ENCODE measurements at regions not wholly inside any gene's neighbourhood (a gene's known extent, or its start where the extent isn't known, plus 50 kb on each side); places are given as distances from the start of the nearest gene placed in this dataset.

- Histone ChIP-seq H3K36me3 (no peaks in the 10 kb centered on the region), H3K4me3 (no peak overlapping the region), H3K9me3 (no peaks in the 10 kb centered on the region), H3K27ac (no peak overlapping the region), H3K27me3 (no peaks in the 10 kb centered on the region), H3K4me1 (no peaks in the 10 kb centered on the region)
- DNase-seq: no peak
- TF ChIP-seq POLR2AphosphoS5 (IDR thresholded peaks at IDR 0.05) (no peak), POLR2A (IDR thresholded peaks at IDR 0.05) (no peak), EP300 (IDR thresholded peaks at IDR 0.05) (no peak), CTCF (IDR thresholded peaks at IDR 0.05) (no peak)
- WGBS, 2 donors: 83 to 97% methylated on average over 1 of the region's 1 CpG
- intact Hi-C loops (cut with DNase I): no loop called here
Observed at GRCh38 chr13:54361460-54361859, 1332.8 kb downstream of the OLFM4 start.

DNA sequence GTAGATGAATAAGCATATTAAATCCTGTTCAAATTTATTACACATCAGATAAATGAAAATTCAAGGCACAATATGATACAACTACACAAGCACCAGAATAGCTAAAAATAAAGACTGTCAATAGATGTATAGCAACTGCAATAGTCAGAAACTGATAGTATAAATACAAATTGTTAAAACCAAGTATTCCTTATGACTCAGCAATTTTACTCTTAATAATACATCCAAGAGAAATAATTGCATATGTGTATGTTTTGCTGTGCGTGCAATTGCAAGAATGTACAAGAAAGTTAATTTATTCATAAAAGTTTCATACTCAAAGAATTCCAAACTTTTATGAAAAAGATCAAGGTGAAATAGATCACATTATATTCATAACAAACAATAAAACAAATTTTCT, 1338.1 kb downstream of the OLFM4 start:
- intact Hi-C loops (cut with DNase I): no loop called here
- H3K36me3 ChIP-seq: no peaks in the 10 kb centered on the region
- H3K27ac ChIP-seq: no peak overlapping the region
- TF ChIP-seq POLR2A (IDR thresholded peaks at IDR 0.05): no peak
- no peak for TF ChIP-seq POLR2AphosphoS5 (IDR thresholded peaks at IDR 0.05)
- no peak for TF ChIP-seq CTCF (IDR thresholded peaks at IDR 0.05)
- no peak overlapping the region for H3K4me3 ChIP-seq
- H3K4me1 ChIP-seq: no peaks in the 10 kb centered on the region
- WGBS, 2 donors: 41 to 89% methylated on average over 1 of the region's 1 CpG
- H3K27me3 ChIP-seq: no peaks in the 10 kb centered on the region
- H3K9me3 ChIP-seq: peaks cover 0 to 2% (median 0%) of the 10 kb centered on the region in 4 donors
- DNase-seq: no peak

DNA sequence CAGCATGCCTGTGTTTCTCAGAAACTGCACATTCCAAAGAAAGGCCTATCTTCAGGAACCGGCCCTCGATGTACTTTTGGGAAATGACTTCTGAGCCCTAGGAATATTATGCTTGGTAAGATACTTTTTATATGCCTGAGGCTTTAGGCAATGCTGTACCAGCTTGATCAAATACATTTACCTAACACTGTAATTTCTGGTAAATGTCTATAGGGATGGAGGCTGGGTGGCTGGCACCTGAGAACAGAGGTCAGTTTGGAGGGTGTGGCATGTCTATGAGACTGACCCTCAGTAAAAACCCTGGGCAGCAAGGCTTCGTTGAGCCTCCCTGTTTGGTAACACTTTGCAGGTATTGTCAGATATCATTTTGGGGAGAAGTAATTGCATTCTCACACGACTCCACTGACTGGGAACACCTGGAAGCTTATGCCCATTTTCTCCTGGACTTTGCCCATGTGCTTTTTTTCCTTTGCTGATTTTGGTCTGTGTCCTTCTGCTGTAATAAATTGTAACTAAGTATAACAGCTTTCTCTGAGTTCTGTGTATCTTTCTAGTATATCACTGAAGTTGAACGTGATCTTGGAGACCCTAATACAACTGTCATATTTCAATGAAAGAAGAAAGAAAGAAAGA, 1339.1 kb downstream of the OLFM4 start:
- WGBS, 2 donors: 52 to 73% methylated on average over 5 of the region's 5 CpGs
- TF ChIP-seq POLR2AphosphoS5 (IDR thresholded peaks at IDR 0.05) (no peak), EP300 (IDR thresholded peaks at IDR 0.05) (no peak), POLR2A (IDR thresholded peaks at IDR 0.05) (no peak), CTCF (IDR thresholded peaks at IDR 0.05) (no peak)
- H3K27ac ChIP-seq: no peak overlapping the region
- peaks cover 0 to 2% (median 0%) of the 10 kb centered on the region in 4 donors for H3K9me3 ChIP-seq
- intact Hi-C loops (cut with DNase I): no loop called here
- H3K36me3 ChIP-seq: no peaks in the 10 kb centered on the region
- no peaks in the 10 kb centered on the region for H3K27me3 ChIP-seq
- no peaks in the 10 kb centered on the region for H3K4me1 ChIP-seq
- no peak overlapping the region for H3K4me3 ChIP-seq
- DNase-seq: no peak

DNA sequence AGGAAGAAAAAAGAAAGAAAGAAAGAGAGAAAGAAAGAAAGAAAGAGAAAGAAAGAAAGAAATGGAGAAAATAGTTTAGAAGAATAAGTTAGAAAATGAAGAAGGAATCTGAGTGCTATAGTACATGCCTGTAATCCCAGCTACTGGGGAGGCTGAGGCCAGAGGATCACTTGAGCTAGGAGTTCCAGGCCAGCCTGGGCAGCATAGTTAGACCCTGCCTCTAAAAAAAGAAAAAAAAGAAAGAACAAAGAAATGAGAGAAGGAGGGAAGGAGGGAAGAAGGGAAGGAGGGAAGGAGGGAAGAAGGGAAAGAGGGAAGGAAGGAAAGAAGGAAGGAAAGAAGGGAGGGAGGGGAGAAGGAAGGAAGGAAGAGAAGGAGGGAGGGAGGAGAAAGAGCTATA, 1339.8 kb downstream of the OLFM4 start:
- Histone ChIP-seq H3K4me3 (no peak overlapping the region), H3K4me1 (no peaks in the 10 kb centered on the region), H3K27ac (no peak overlapping the region), H3K9me3 (peaks cover 0 to 2% (median 0%) of the 10 kb centered on the region in 4 donors), H3K27me3 (no peaks in the 10 kb centered on the region), H3K36me3 (no peaks in the 10 kb centered on the region)
- TF ChIP-seq POLR2AphosphoS5 (IDR thresholded peaks at IDR 0.05) (no peak), POLR2A (IDR thresholded peaks at IDR 0.05) (no peak)
- DNase-seq: no peak
- intact Hi-C loops (cut with DNase I): no loop called here

GRCh38 chr13:54373211-54373610, 1344.6 kb downstream of the OLFM4 start:
- intact Hi-C loops (cut with DNase I): no loop called here
- no peak overlapping the region for H3K27ac ChIP-seq

DNA sequence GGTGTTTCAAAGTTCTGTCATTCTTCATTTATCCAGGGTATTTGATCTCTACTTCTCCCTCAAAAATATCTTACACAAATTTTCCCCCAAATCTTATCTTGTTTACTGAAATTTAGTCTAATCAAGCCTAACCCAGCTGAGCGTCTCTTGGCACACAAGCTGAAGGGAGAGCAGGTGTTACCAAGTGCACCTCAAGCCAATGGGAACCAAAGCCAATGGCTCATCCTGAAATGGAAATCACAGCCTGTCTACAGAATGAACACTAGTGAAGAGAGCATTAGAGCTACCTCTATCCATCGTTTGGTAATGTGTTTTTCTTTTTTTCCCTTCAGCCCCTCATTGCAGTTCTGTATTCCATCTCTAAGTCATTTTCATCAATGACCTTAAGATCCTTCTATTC, 1350.8 kb downstream of the OLFM4 start:
- TF ChIP-seq EP300 (IDR thresholded peaks at IDR 0.05) (no peak), CTCF (IDR thresholded peaks at IDR 0.05) (no peak), POLR2A (IDR thresholded peaks at IDR 0.05) (no peak)
- 73 to 89% methylated on average over 2 of the region's 2 CpGs for WGBS, 2 donors
- Histone ChIP-seq H3K4me3 (no peak overlapping the region), H3K9me3 (no peaks in the 10 kb centered on the region), H3K36me3 (no peaks in the 10 kb centered on the region), H3K4me1 (no peaks in the 10 kb centered on the region), H3K27me3 (no peaks in the 10 kb centered on the region), H3K27ac (no peak overlapping the region)
- intact Hi-C loops (cut with DNase I): no loop called here
- DNase-seq: no peak

More at GRCh38 chr13:54373211-54373610, 1344.6 kb downstream of the OLFM4 start:
- H3K9me3 ChIP-seq: peaks cover 0 to 2% (median 0%) of the 10 kb centered on the region in 4 donors
- no peak for DNase-seq
- H3K4me1 ChIP-seq: no peaks in the 10 kb centered on the region
- H3K36me3 ChIP-seq: no peaks in the 10 kb centered on the region
- H3K4me3 ChIP-seq: no peak overlapping the region
- no peak for TF ChIP-seq POLR2A (IDR thresholded peaks at IDR 0.05)
- no peaks in the 10 kb centered on the region for H3K27me3 ChIP-seq
- 0% methylated on average over 1 of the region's 1 CpG for WGBS, 2 donors

Measured in sigmoid colon (tissue), 6 donors.